ENCODE measurements at regions not wholly inside any gene's neighbourhood (a gene's known extent, or its start where the extent isn't known, plus 50 kb on each side); places are given as distances from the start of the nearest gene placed in this dataset.

- DNase-seq (ENCODE audit: low read depth): no peak
- TF ChIP-seq, protein P1, sequence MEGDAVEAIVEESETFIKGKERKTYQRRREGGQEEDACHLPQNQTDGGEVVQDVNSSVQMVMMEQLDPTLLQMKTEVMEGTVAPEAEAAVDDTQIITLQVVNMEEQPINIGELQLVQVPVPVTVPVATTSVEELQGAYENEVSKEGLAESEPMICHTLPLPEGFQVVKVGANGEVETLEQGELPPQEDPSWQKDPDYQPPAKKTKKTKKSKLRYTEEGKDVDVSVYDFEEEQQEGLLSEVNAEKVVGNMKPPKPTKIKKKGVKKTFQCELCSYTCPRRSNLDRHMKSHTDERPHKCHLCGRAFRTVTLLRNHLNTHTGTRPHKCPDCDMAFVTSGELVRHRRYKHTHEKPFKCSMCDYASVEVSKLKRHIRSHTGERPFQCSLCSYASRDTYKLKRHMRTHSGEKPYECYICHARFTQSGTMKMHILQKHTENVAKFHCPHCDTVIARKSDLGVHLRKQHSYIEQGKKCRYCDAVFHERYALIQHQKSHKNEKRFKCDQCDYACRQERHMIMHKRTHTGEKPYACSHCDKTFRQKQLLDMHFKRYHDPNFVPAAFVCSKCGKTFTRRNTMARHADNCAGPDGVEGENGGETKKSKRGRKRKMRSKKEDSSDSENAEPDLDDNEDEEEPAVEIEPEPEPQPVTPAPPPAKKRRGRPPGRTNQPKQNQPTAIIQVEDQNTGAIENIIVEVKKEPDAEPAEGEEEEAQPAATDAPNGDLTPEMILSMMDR (conservative IDR thresholded peaks at IDR 0.05; ENCODE audit: low read depth, low read length): no peak
Measured at GRCh38 chr10:43945908-43946307, 297.2 kb upstream of the ZNF32 start.

DNA sequence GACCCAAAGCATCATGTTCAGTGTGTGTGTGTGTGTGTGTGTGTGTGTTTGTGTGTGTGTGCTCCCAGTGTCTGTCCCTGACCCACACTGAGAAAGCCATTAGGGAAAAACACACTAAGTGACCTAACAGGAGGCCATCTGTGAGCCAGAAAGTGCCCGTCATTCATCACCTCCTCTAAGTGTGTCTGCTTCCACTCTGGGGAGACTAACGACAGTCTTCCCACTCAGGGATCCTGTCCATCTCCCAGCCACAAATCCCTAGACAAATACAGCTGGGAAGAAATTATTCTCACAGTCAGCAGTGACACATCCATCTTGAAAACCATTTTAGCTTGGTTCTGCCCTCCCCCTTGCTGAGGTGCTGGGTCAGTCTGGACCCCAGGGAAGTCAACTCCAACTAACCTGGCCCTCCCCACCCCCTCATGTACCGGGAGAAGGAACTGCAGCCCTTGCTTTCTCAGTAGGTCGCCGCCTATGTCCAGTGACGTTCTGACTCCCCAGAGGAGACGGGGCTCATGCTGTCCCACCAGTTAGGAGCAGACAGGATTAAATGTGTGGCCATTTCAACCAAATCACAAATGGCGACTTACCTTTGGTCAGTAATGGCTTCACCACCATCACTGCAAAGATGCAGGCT lies 296.5 kb upstream of the ZNF32 start:
- DNase-seq (ENCODE audit: low read depth): no peak
- H3K4me3 ChIP-seq (ENCODE audit: low read depth, low read length): no peak overlapping the region
- TF ChIP-seq, protein P1 (conservative IDR thresholded peaks at IDR 0.05; ENCODE audit: low read depth, low read length): no peak

More at GRCh38 chr10:43945908-43946307, 297.2 kb upstream of the ZNF32 start:
- H3K4me3 ChIP-seq (ENCODE audit: low read depth, low read length): no peak overlapping the region

GRCh38 chr10:43944381-43945093 lies 295.9 kb upstream of the ZNF32 start:
- H3K4me3 ChIP-seq (ENCODE audit: low read depth, low read length): no peak overlapping the region
- TF ChIP-seq, protein P1 (conservative IDR thresholded peaks at IDR 0.05; ENCODE audit: low read depth, low read length): no peak
- no peak for DNase-seq (ENCODE audit: low read depth)

GRCh38 chr10:43943818-43944360 lies 295.2 kb upstream of the ZNF32 start:
- TF ChIP-seq, protein P1 (conservative IDR thresholded peaks at IDR 0.05; ENCODE audit: low read depth, low read length): no peak
- H3K4me3 ChIP-seq (ENCODE audit: low read depth, low read length): no peak overlapping the region
- no peak for DNase-seq (ENCODE audit: low read depth)

DNA sequence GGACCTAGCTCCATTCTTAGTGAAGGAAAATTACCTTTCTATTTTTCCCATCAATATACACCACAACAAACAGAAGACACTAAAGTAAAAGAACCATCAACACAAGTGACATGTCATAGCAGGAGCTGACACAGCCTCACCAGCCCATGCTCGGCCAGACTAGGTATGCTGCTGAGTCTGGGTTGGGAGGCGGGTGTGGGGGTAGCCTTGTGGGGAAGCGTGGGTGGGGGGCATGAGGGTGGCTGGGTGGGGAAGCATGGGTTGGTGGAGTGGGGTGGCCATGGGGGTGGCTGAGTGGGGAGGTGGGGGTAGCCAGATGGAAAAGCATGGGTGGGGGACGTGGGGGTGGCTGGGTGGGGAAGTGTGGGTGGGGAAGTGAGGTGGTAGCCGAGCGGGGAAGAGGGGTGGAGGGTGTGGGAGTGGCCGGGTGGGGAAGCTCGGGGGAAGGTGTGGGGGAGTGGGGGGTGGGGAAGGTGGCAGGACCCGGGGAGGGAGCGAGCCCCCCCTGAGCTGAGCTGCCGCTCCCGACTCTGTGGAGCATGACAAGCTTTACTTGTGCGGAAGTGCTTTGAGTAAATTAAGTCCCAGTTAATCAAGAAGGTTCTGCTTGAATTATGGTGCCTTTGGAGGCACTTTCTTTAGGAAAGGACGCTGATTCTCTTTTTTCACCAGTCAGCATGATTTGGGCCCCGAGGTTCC lies 294.6 kb upstream of the ZNF32 start:
- no peak for DNase-seq (ENCODE audit: low read depth)
- TF ChIP-seq, protein P1 (conservative IDR thresholded peaks at IDR 0.05; ENCODE audit: low read depth, low read length): no peak
- no peak overlapping the region for H3K4me3 ChIP-seq (ENCODE audit: low read depth, low read length)

GRCh38 chr10:43942096-43942850 lies 293.6 kb upstream of the ZNF32 start:
- H3K4me3 ChIP-seq (ENCODE audit: low read depth, low read length): no peak overlapping the region
- DNase-seq (ENCODE audit: low read depth): no peak
- TF ChIP-seq, protein P1 (conservative IDR thresholded peaks at IDR 0.05; ENCODE audit: low read depth, low read length): no peak

All from choroid plexus epithelial cell (primary cell).